AML-193 (cell line): ENCODE measurements at regions not wholly inside any gene's neighbourhood (a gene's known extent, or its start where the extent isn't known, plus 50 kb on each side); places are given as distances from the start of the nearest gene placed in this dataset.
"Not testable (repeated sequence)": the region's sequence is repeated elsewhere in the genome, so short reads cannot be mapped to it uniquely, and the experiment has no call there.

ENCODE experiments used
- DNase-seq, 2 experiments: peaks; one replicate each; lab custom pipeline; 2025; lab: John Stamatoyannopoulos, UW

DNA sequence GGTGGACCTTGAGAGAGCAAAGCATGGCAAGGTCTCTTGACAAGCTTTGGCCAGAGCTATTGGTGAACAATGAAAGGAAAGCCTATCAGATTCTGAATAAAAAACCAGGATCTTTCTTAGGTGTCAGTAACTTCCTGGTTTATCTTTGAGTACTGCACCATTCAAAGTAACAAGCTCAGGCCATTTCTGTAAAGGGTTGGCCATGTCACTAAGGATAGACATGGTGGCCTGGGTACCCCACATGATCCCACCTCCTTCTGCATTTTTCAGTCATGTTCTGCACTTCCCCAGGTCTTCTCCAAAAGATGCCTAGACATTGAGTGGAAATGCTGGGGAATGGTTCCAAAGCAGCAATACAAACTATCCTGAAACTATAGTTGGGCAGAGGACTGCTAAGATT lies 242.0 kb downstream of the ARHGAP12 start:
- DNase-seq = no peak

DNA sequence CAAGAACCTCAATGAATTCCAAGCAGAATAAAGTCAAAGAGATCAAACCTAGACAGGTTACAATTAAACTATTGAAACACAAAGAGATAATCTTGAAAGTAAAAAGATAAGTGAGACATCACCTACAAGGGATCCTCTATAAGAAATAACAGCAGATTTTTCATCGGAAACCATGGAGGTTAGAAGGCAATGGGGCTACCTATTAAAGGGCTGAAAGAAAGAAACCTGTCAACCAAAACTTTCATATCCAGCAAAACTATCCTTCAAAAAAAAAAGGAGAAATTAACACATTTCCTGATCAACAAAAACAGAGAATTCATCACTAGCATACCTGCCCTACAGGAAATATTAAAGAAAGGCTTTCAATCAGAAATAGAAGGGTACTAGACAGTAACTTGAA lies 244.9 kb downstream of the ARHGAP12 start:
- no peak for DNase-seq

DNA sequence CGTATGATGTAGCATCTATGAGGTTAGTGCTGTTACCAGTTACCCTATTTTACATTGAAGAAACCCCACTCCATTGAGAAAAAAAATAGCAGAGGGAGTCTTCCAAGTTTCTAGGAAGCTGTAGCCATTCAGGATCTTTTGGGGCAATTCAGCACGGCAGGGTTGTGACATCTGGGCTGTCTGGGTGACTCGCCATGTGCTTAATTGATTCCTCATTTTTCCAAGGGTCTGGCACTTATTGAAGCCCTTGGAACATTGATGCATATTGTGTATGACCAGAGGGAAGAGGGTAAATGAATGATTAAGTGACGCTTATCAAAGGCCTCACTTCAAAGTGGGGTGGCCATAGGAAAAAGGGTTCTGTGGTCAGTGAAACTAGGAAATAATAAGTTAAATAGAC lies 248.7 kb downstream of the ARHGAP12 start:
- no peak for DNase-seq

DNA sequence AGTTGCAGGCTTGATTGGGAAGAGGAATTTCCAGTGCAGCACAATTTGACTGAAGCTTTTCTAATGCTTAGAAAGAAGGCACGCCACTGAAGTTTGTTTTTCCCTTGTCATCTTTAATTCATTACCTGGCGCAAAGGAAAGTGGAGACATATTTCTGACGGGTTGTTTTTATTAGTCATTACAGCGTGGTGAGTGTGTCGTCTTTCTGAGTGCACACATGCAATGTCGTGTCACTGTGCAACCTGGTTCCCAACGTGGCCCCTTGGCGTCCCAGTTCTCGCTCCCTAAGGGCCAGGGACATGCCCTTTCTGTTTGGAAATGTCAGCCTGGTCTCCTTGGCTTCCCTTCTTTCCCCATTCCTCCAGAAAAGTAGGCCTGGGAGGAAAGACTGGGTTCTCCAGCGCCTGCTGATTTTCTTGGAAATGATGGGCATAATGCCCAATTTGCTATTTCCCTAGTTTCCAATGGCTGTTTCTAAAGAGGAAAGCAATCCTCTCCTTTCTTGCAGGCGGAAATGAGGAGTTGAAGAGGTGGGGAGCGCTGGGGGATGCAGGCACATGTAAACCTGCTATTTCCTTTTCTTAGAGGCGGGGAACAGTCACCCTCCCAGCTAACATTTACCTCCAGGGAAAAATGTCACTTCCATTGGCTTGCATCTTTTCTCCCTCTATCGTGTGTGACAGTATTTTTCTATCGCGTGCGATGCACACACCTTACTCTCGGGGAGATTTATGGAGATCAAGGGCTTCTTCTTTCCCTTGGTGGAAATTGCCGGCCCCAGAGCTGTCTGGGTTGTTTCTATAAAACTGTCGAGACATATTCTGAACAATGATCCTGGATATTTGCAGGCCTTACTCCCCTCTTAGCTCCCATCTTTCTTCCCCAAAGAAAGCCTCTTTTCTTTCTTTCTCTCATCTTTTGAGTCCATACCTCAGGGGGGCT lies 249.8 kb downstream of the ARHGAP12 start:
- DNase-seq = no peak

DNA sequence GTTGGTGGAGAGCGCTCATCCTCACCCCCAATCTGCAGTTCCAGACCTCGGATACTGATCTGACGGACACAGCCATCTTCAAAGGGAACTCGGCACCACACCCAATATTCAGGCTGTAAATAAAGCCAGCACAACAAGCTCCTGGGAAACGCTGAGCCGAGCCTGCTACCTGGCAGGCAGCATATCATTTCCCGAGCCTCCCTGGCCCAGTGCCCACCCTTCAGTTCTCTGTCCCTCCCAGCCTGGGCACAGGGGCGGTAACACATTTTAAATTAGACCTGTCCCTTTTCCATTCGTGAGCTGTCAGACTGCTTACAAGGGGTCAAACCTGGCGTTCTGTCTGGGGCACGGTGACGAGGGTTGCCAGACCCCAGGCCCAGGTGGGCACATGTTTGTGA lies 250.5 kb downstream of the ARHGAP12 start:
- no peak for DNase-seq

DNA sequence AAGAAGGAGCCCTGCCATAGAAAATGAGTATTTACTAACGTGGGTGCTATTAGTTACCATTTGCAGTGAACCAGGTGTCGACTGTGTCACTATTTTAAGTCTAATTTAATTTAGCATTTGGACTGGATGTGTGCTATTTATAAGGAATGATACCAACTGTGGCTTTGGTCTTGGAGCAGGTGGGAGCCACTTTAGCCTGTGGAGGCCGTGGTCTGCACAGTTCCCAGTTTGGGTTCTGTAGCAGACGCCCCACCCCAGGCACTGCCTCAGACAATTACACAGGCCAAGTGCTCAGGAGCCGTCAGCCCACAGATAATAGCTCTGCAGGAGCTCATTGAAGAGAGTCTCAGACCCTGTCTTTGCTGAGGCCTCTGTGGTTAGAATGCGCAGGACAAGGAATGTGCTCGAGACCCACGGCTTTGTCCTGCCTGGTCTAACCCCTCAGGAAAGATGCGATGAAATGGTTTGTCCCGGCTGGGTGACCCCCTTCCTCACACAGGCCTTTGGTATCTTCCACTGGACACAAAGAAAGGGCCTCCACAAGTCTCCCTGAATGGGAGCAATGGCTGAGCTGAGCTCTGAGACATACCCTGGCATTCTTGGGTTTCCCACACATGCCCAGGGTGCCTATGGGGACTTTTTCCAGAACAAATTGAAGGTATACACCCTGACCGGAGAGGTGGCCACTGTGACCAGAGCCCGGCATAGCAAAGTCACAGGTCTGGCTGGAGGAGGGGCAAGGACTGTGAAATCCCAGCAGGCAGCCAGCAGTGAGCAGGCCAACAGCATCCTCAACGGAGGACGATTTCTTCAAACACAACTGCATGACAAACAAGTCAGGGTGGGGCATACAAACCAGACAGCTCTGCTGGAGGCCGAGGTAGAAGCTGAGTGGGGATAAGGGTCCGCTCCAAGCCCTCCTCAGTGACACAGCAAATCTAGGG lies 251.2 kb downstream of the ARHGAP12 start:
- DNase-seq = no peak

DNA sequence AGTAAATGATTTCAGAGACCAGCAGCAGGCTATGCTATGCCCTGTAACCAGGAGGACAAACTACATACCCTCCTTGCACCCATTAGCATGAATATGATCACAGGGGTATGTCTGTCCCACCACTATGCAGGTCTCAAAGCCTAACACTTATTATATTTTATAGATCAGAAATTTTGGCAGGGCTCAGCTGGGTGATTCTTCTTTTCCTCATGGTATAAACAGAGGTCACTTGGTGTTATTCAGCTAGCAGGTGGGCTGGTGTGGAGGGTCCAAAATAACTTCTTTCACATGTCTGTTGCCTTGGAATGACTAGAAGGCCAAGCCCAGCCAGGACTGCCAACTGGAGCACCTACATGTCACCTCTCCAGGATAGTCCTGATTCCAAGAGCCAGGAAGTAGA lies 252.9 kb downstream of the ARHGAP12 start:
- DNase-seq = no peak

GRCh38 chr10:31669357-31669756 lies 259.3 kb downstream of the ARHGAP12 start:
- DNase-seq = no peak

DNA sequence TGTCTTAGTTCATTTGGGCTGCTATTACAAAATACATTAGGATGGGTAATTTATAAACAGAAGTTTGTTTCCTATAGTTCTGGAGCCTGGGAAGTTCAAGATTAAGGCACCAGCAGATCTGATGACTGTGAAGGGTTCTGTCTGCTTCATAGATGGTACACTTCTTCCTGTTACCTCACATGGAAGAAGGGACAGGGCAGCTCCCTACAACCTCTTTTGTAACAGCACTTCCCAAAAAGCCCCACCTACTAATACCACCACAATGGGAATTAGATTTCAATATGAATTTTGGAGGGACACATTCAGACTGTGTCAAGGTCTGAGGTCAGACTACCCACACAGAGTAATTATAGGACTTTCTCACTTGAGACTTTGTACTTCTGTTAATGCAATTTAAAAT lies 260.3 kb downstream of the ARHGAP12 start:
- DNase-seq = no peak

DNA sequence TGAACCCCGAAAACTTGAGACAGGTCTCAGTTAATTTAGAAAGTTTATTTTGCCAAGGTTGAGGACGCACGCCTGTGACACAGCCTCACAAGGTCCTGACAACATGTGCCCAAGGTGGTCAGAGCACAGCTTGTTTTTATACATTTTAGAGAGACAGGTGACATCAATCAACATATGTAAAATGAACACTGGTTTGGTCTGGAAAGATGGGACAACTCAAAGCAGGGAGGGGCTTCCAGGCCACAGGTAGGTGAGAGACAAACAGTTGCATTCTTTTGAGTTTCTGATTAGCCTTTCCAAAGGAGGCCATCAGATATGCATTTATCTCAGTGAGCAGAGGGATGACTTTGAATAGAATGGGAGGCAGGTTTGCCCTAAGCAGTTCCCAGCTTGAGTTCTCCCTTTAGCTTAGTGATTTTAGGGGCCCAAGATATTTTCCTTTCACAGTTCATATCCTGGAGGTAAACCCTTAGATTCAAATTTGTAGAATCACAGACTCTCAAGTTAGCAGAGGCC lies 262.8 kb downstream of the ARHGAP12 start:
- DNase-seq = not testable (repeated sequence)

- DNase-seq = no peak
Observed at GRCh38 chr10:31664803-31665202, 263.8 kb downstream of the ARHGAP12 start.

- not testable (repeated sequence) for DNase-seq
Observed at GRCh38 chr10:31664071-31664470, 264.6 kb downstream of the ARHGAP12 start.

GRCh38 chr10:31660300-31660699 lies 268.3 kb downstream of the ARHGAP12 start:
- no peak for DNase-seq

- DNase-seq = no peak
Observed at GRCh38 chr10:31659665-31660064, 269.0 kb downstream of the ARHGAP12 start.

DNA sequence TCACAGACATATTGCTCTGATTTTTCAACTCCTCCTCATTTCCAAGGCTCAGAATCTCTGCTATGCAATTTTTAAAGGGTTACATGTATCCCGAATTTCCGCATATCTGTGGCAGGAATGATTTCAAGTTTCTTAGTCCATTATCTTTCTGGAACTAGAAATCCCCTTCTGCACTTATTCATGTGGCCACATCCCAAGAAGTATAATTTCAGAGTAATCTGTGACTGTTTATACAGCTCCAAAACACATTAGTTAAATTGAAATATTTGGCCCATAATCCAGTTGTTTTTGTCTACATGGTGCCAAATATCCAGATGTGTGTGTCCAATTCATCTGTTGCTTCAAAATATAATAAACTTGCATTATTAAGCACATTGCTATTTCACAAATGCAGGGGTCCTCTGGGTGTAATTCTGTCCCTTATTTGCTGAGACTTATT lies 271.2 kb downstream of the ARHGAP12 start:
- no peak for DNase-seq

GRCh38 chr10:31656851-31657433 lies 271.7 kb downstream of the ARHGAP12 start:
- no peak for DNase-seq

DNA sequence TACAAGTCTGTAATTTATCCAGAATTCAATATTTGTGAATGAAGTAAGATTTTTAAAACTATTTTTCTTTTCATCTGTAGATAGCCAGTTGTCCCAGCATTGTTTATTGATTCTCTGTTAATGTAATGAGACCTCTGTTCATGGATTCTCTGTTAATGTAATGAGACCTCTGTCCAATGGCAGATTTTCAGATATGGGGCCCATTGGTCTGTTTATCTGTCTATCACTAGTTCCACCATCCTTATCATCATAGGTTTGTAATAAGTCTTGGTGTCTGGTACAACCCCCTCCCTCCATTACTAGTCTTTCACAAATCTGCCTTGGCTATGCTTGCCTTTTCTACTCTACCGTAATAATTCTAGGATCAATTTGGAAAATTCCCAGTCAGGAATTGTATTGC lies 276.6 kb downstream of the ARHGAP12 start:
- no peak for DNase-seq

GRCh38 chr10:31650010-31650409 lies 278.6 kb downstream of the ARHGAP12 start:
- no peak for DNase-seq

DNA sequence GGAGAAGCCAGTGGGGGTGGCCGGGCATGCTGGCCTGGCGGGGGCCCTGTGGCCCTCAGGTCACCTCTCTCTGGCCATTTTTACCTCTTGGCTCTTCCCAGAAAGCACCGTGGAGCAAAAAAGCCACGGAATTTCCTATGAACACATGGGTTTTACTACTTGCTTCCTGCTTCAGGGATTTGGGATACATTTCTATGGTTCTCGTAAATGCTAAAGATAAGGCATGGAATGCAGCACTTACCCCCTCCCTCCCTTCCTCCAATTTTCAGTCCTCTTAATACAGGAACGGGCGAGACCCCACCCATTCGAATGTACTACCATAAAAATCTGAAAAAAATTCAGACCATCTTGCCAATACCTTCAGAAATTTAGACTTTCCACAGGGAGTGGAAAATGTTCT lies 279.7 kb downstream of the ARHGAP12 start:
- no peak for DNase-seq

DNA sequence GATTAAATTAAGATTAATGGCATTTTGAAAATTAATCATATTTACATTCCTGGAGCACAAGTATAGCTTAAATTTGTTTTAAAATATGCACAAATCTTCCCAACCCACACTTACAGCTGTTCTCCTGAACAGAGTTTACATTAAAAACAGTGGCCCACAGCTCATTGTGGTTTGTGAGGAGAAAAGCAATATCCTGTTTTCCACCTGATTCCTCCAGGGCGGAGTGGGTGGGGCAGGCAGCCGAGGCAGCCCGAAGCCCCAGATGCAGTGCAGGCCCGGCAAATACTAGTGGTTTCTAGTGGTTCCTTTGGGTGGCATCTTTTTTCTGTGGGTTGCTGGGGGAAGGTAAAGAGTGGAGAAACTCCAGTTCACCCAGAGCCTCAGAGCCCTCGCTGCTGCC lies 280.8 kb downstream of the ARHGAP12 start:
- no peak for DNase-seq

GRCh38 chr10:31646519-31646918 lies 282.1 kb downstream of the ARHGAP12 start:
- DNase-seq = no peak

- no peak for DNase-seq
Observed at GRCh38 chr10:31645786-31646185, 282.8 kb downstream of the ARHGAP12 start.
